ENCODE measurements at regions not wholly inside any gene's neighbourhood (a gene's known extent, or its start where the extent isn't known, plus 50 kb on each side); places are given as distances from the start of the nearest gene placed in this dataset.

DNA sequence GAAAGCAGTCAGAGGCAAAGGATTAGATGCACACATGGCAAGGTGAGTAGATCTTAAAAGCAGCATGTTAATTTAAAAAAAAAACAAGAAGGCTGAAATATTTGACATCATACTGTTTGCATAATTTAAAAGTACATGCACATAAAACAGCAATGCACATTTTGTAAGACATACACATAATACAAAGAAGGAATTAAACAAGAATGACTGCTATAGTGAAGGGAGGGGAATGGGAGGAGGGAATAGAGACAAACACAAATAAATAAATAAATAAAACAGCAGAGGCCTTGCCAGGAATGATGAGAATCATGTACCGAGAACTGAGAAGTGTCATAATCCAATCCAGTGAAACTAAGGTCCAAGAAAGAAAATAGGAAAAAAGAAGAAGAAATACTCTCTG lies 486.2 kb upstream of the API5 start:
- FAIRE-seq = no peak
- H3K27ac ChIP-seq (ENCODE audit: low read depth in 1 of 3, low read length in 2 of 3) = no peak overlapping the region
- no peaks in the 10 kb centered on the region for H3K27me3 ChIP-seq (ENCODE audit: control insufficient read depth in 3 of 3, insufficient read depth in 3 of 3, low read length in 3 of 3)
- H3K36me3 ChIP-seq (ENCODE audit: control insufficient read depth in 3 of 3, insufficient read depth in 2 of 3, low read depth in 1 of 3, low read length in 3 of 3) = no peaks in the 10 kb centered on the region
- no peak for DNase-seq
- H3K9me3 ChIP-seq (ENCODE audit: control insufficient read depth in 2 of 2, insufficient read depth in 1 of 2, low read depth in 1 of 2, low read length in 1 of 2) = no peaks in the 10 kb centered on the region
- no peak overlapping the region for H3K4me3 ChIP-seq (ENCODE audit: low read depth in 1 of 3, low read length in 3 of 3)
- no peaks in the 10 kb centered on the region for H3K4me1 ChIP-seq (ENCODE audit: control insufficient read depth in 3 of 3, insufficient read depth in 2 of 3, low read depth in 1 of 3, low read length in 2 of 3)
- WGBS, 3 donors = 83 to 87% (median 83%) methylated on average over 1 of the region's 1 CpG

GRCh38 chr11:42827845-42828244 lies 484.0 kb upstream of the API5 start:
- H3K27ac ChIP-seq (ENCODE audit: low read depth in 1 of 3, low read length in 2 of 3) = no peak overlapping the region
- H3K9me3 ChIP-seq (ENCODE audit: control insufficient read depth in 2 of 2, insufficient read depth in 1 of 2, low read depth in 1 of 2, low read length in 1 of 2) = no peaks in the 10 kb centered on the region
- no peaks in the 10 kb centered on the region for H3K4me1 ChIP-seq (ENCODE audit: control insufficient read depth in 3 of 3, insufficient read depth in 2 of 3, low read depth in 1 of 3, low read length in 2 of 3)
- H3K4me3 ChIP-seq (ENCODE audit: low read depth in 1 of 3, low read length in 3 of 3) = no peak overlapping the region
- 53 to 55% (median 55%) methylated on average over 2 of the region's 2 CpGs for WGBS, 3 donors
- no peaks in the 10 kb centered on the region for H3K36me3 ChIP-seq (ENCODE audit: control insufficient read depth in 3 of 3, insufficient read depth in 2 of 3, low read depth in 1 of 3, low read length in 3 of 3)
- DNase-seq (no peak), FAIRE-seq (no peak)
- H3K27me3 ChIP-seq (ENCODE audit: control insufficient read depth in 3 of 3, insufficient read depth in 3 of 3, low read length in 3 of 3) = no peaks in the 10 kb centered on the region

- Histone ChIP-seq H3K4me3 (ENCODE audit: low read depth in 1 of 3, low read length in 3 of 3) (no peak overlapping the region), H3K4me1 (ENCODE audit: control insufficient read depth in 3 of 3, insufficient read depth in 2 of 3, low read depth in 1 of 3, low read length in 2 of 3) (no peaks in the 10 kb centered on the region), H3K36me3 (ENCODE audit: control insufficient read depth in 3 of 3, insufficient read depth in 2 of 3, low read depth in 1 of 3, low read length in 3 of 3) (no peaks in the 10 kb centered on the region), H3K27me3 (ENCODE audit: control insufficient read depth in 3 of 3, insufficient read depth in 3 of 3, low read length in 3 of 3) (no peaks in the 10 kb centered on the region), H3K27ac (ENCODE audit: low read depth in 1 of 3, low read length in 2 of 3) (no peak overlapping the region), H3K9me3 (ENCODE audit: control insufficient read depth in 2 of 2, insufficient read depth in 1 of 2, low read depth in 1 of 2, low read length in 1 of 2) (no peaks in the 10 kb centered on the region)
- DNase-seq = no peak
- no peak for FAIRE-seq
- WGBS, 3 donors = 59 to 63% (median 63%) methylated on average over 3 of the region's 3 CpGs
Observed at GRCh38 chr11:42837994-42838393, 473.8 kb upstream of the API5 start.

GRCh38 chr11:42840176-42840829 lies 471.5 kb upstream of the API5 start:
- Histone ChIP-seq H3K4me3 (ENCODE audit: low read depth in 1 of 3, low read length in 3 of 3) (no peak overlapping the region), H3K36me3 (ENCODE audit: control insufficient read depth in 3 of 3, insufficient read depth in 2 of 3, low read depth in 1 of 3, low read length in 3 of 3) (no peaks in the 10 kb centered on the region), H3K9me3 (ENCODE audit: control insufficient read depth in 2 of 2, insufficient read depth in 1 of 2, low read depth in 1 of 2, low read length in 1 of 2) (no peaks in the 10 kb centered on the region), H3K4me1 (ENCODE audit: control insufficient read depth in 3 of 3, insufficient read depth in 2 of 3, low read depth in 1 of 3, low read length in 2 of 3) (no peaks in the 10 kb centered on the region), H3K27ac (ENCODE audit: low read depth in 1 of 3, low read length in 2 of 3) (no peak overlapping the region), H3K27me3 (ENCODE audit: control insufficient read depth in 3 of 3, insufficient read depth in 3 of 3, low read length in 3 of 3) (no peaks in the 10 kb centered on the region)
- DNase-seq (no peak), FAIRE-seq (no peak)
- WGBS, 3 donors = 69 to 81% (median 72%) methylated on average over 7 of the region's 7 CpGs

GRCh38 chr11:42840860-42841259 lies 470.9 kb upstream of the API5 start:
- WGBS, 3 donors = 80 to 86% (median 81%) methylated on average over 2 of the region's 2 CpGs
- no peak for FAIRE-seq
- H3K36me3 ChIP-seq (ENCODE audit: control insufficient read depth in 3 of 3, insufficient read depth in 2 of 3, low read depth in 1 of 3, low read length in 3 of 3) = no peaks in the 10 kb centered on the region

GRCh38 chr11:42841556-42841955 lies 470.2 kb upstream of the API5 start:
- DNase-seq = no peak
- Histone ChIP-seq H3K9me3 (ENCODE audit: control insufficient read depth in 2 of 2, insufficient read depth in 1 of 2, low read depth in 1 of 2, low read length in 1 of 2) (no peaks in the 10 kb centered on the region), H3K27me3 (ENCODE audit: control insufficient read depth in 3 of 3, insufficient read depth in 3 of 3, low read length in 3 of 3) (no peaks in the 10 kb centered on the region), H3K4me3 (ENCODE audit: low read depth in 1 of 3, low read length in 3 of 3) (no peak overlapping the region), H3K27ac (ENCODE audit: low read depth in 1 of 3, low read length in 2 of 3) (no peak overlapping the region), H3K36me3 (ENCODE audit: control insufficient read depth in 3 of 3, insufficient read depth in 2 of 3, low read depth in 1 of 3, low read length in 3 of 3) (no peaks in the 10 kb centered on the region), H3K4me1 (ENCODE audit: control insufficient read depth in 3 of 3, insufficient read depth in 2 of 3, low read depth in 1 of 3, low read length in 2 of 3) (no peaks in the 10 kb centered on the region)
- WGBS, 3 donors = 38 to 46% (median 43%) methylated on average over 5 of the region's 5 CpGs
- FAIRE-seq = no peak

More at GRCh38 chr11:42840860-42841259, 470.9 kb upstream of the API5 start:
- Histone ChIP-seq H3K27ac (ENCODE audit: low read depth in 1 of 3, low read length in 2 of 3) (no peak overlapping the region), H3K4me1 (ENCODE audit: control insufficient read depth in 3 of 3, insufficient read depth in 2 of 3, low read depth in 1 of 3, low read length in 2 of 3) (no peaks in the 10 kb centered on the region), H3K4me3 (ENCODE audit: low read depth in 1 of 3, low read length in 3 of 3) (no peak overlapping the region), H3K27me3 (ENCODE audit: control insufficient read depth in 3 of 3, insufficient read depth in 3 of 3, low read length in 3 of 3) (no peaks in the 10 kb centered on the region), H3K9me3 (ENCODE audit: control insufficient read depth in 2 of 2, insufficient read depth in 1 of 2, low read depth in 1 of 2, low read length in 1 of 2) (no peaks in the 10 kb centered on the region)
- DNase-seq = no peak

DNA sequence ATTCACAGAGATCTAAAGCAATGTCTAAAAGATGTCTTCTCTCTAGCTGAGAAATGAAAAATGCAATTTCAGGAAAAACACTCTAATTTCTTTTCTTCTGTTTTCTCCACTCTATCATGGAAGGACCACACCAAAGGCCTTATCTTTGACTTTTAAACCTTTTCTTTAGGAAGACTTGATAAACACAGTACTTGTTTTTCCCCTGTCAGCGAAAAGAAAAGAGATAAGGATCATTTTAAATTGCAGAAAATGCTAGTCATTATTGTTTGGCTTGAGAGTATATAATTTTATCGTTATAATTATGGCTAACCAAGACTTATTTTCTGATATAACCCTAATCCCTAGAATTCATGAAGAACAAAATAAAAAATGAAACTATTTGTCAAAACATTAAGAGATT lies 462.4 kb upstream of the API5 start:
- no peaks in the 10 kb centered on the region for H3K9me3 ChIP-seq (ENCODE audit: control insufficient read depth in 2 of 2, insufficient read depth in 1 of 2, low read depth in 1 of 2, low read length in 1 of 2)
- H3K4me1 ChIP-seq (ENCODE audit: control insufficient read depth in 3 of 3, insufficient read depth in 2 of 3, low read depth in 1 of 3, low read length in 2 of 3) = no peaks in the 10 kb centered on the region
- H3K36me3 ChIP-seq (ENCODE audit: control insufficient read depth in 3 of 3, insufficient read depth in 2 of 3, low read depth in 1 of 3, low read length in 3 of 3) = no peaks in the 10 kb centered on the region
- DNase-seq (no peak), FAIRE-seq (no peak)
- WGBS, 3 donors = 27 to 41% (median 40%) methylated on average over 2 of the region's 2 CpGs
- no peak overlapping the region for H3K27ac ChIP-seq (ENCODE audit: low read depth in 1 of 3, low read length in 2 of 3)
- no peaks in the 10 kb centered on the region for H3K27me3 ChIP-seq (ENCODE audit: control insufficient read depth in 3 of 3, insufficient read depth in 3 of 3, low read length in 3 of 3)
- H3K4me3 ChIP-seq (ENCODE audit: low read depth in 1 of 3, low read length in 3 of 3) = no peak overlapping the region

DNA sequence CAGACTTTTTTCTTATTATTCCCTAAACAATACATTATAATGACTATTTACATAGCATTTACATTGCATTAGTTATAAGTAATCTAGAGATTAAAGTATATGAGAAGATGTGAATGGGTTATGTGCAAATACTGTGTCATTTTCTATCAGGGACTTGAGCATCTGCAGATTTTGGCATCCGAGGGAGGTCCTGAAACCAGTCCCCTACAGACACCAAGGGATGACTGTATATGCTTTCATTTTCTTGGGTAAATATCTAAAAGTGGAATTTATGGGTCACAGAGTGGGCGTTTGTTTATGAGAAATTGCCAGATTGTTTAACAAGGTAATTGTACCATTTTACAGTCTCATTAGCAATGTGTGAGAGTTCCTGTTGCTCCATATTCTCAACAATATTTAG lies 454.5 kb upstream of the API5 start:
- H3K27ac ChIP-seq (ENCODE audit: low read depth in 1 of 3, low read length in 2 of 3) = no peak overlapping the region
- H3K27me3 ChIP-seq (ENCODE audit: control insufficient read depth in 3 of 3, insufficient read depth in 3 of 3, low read length in 3 of 3) = no peaks in the 10 kb centered on the region
- H3K4me1 ChIP-seq (ENCODE audit: control insufficient read depth in 3 of 3, insufficient read depth in 2 of 3, low read depth in 1 of 3, low read length in 2 of 3) = no peaks in the 10 kb centered on the region
- 33 to 55% (median 35%) methylated on average over 2 of the region's 2 CpGs for WGBS, 3 donors
- no peaks in the 10 kb centered on the region for H3K36me3 ChIP-seq (ENCODE audit: control insufficient read depth in 3 of 3, insufficient read depth in 2 of 3, low read depth in 1 of 3, low read length in 3 of 3)
- DNase-seq = no peak
- no peak overlapping the region for H3K4me3 ChIP-seq (ENCODE audit: low read depth in 1 of 3, low read length in 3 of 3)
- no peaks in the 10 kb centered on the region for H3K9me3 ChIP-seq (ENCODE audit: control insufficient read depth in 2 of 2, insufficient read depth in 1 of 2, low read depth in 1 of 2, low read length in 1 of 2)
- no peak for FAIRE-seq

DNA sequence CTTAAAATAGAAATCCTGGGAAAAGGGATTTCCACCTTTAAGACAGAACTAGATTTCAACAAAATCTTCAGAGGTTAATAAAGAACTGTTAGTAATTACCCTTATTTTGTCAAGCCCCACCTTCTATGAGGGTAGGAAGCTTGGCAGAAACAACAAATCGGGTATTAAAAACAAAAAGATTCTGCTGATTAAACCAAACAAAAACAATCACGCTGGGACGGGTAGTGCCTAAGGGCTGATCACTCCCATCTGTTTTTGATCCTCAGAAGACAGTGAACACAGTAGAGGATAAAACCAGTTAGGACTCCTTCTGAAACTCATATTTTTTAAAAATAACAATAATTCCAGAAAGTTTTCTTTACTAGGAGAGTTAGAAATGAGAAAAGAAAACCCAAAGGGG lies 441.3 kb upstream of the API5 start:
- FAIRE-seq = no peak

More for the DNA sequence above, 441.3 kb upstream of the API5 start:
- Histone ChIP-seq H3K27me3 (ENCODE audit: control insufficient read depth in 3 of 3, insufficient read depth in 3 of 3, low read length in 3 of 3) (no peaks in the 10 kb centered on the region), H3K9me3 (ENCODE audit: control insufficient read depth in 2 of 2, insufficient read depth in 1 of 2, low read depth in 1 of 2, low read length in 1 of 2) (peaks cover 0 to 5% of the 10 kb centered on the region in 2 donors), H3K4me1 (ENCODE audit: control insufficient read depth in 3 of 3, insufficient read depth in 2 of 3, low read depth in 1 of 3, low read length in 2 of 3) (no peaks in the 10 kb centered on the region), H3K27ac (ENCODE audit: low read depth in 1 of 3, low read length in 2 of 3) (no peak overlapping the region), H3K36me3 (ENCODE audit: control insufficient read depth in 3 of 3, insufficient read depth in 2 of 3, low read depth in 1 of 3, low read length in 3 of 3) (no peaks in the 10 kb centered on the region), H3K4me3 (ENCODE audit: low read depth in 1 of 3, low read length in 3 of 3) (no peak overlapping the region)
- 57 to 61% (median 58%) methylated on average over 3 of the region's 3 CpGs for WGBS, 3 donors
- no peak for DNase-seq
